GM23338 (cell line): ENCODE measurements at regions not wholly inside any gene's neighbourhood (a gene's known extent, or its start where the extent isn't known, plus 50 kb on each side); places are given as distances from the start of the nearest gene placed in this dataset.

Experiments used
- CTCF ChIP-seq, 2 experiments: fragments of 200-600 bp in 1 of 2; sonication (generic) in 1 of 2; conservative IDR thresholded peaks; 2 replicates each; pipeline versions ENCODE4 v1.5.1 to v1.6.1; 2016 to 2017; ENCODE audit warnings: antibody characterized with exemption in 2 of 2, low read depth in 2 of 2, mild to moderate bottlenecking in 2 of 2, moderate library complexity in 1 of 2
- STAT1 ChIP-seq: IDR thresholded peaks from one replicate; pipeline ENCODE4 v1.6.1; 2016; ENCODE audit warnings: antibody characterized with exemption; ENCODE audit not compliant: unreplicated experiment

- TF ChIP-seq CTCF (conservative IDR thresholded peaks at IDR 0.05; ENCODE audit: low read depth in 2 of 2) (no peak), STAT1 (no peak)
These were observed 485.9 kb downstream of the CAAP1 start for GRCh38 chr9:26406676-26407075.
